HFFc6 (cell line): ENCODE measurements at regions not wholly inside any gene's neighbourhood (a gene's known extent, or its start where the extent isn't known, plus 50 kb on each side); places are given as distances from the start of the nearest gene placed in this dataset.

ENCODE experiments used
- DNase-seq: peaks from one replicate; pipeline ENCODE4 v3.0.0-alpha.2; 2018
- H3K27ac Mint-ChIP-seq: 2 replicates; pipeline ENCODE4 v1.8.0; 2020; ENCODE audit warnings: mild to moderate bottlenecking, mixed read lengths
- H3K27me3 Mint-ChIP-seq: 2 replicates; pipeline ENCODE4 v1.8.0; 2021; ENCODE audit warnings: mild to moderate bottlenecking, moderate library complexity, mixed read lengths; ENCODE audit not compliant: insufficient read depth
- H3K36me3 Mint-ChIP-seq: 2 replicates; pipeline ENCODE4 v1.8.0; 2021; ENCODE audit warnings: low read depth, mixed read lengths
- H3K4me1 Mint-ChIP-seq: 2 replicates; pipeline ENCODE4 v1.8.0; 2020; ENCODE audit warnings: low read depth, mixed read lengths
- H3K4me3 Mint-ChIP-seq: 2 replicates; pipeline ENCODE4 v1.8.0; 2020; ENCODE audit warnings: mild to moderate bottlenecking, moderate library complexity, mixed read lengths
- H3K9me3 Mint-ChIP-seq: 2 replicates; pipeline ENCODE4 v1.8.0; 2020; ENCODE audit warnings: mild to moderate bottlenecking, mixed read lengths
- TF ChIP-seq, protein P1 (sequence below): fragments of 200-600 bp; sonication (generic); IDR thresholded peaks from 2 replicates; pipeline ENCODE4 v1.5.0; 2021; ENCODE audit warnings: antibody characterized with exemption, mild to moderate bottlenecking

GRCh38 chr10:89869180-89869579 is 167.8 kb downstream of the KIF20B start:
- H3K9me3 Mint-ChIP-seq = no peaks in the 10 kb centered on the region
- H3K4me3 Mint-ChIP-seq = no peak overlapping the region
- H3K27me3 Mint-ChIP-seq = no peaks in the 10 kb centered on the region; the same call in 1 of the 2 replicates
- no peak for DNase-seq
- no peaks in the 10 kb centered on the region for H3K4me1 Mint-ChIP-seq
- TF ChIP-seq, protein P1, sequence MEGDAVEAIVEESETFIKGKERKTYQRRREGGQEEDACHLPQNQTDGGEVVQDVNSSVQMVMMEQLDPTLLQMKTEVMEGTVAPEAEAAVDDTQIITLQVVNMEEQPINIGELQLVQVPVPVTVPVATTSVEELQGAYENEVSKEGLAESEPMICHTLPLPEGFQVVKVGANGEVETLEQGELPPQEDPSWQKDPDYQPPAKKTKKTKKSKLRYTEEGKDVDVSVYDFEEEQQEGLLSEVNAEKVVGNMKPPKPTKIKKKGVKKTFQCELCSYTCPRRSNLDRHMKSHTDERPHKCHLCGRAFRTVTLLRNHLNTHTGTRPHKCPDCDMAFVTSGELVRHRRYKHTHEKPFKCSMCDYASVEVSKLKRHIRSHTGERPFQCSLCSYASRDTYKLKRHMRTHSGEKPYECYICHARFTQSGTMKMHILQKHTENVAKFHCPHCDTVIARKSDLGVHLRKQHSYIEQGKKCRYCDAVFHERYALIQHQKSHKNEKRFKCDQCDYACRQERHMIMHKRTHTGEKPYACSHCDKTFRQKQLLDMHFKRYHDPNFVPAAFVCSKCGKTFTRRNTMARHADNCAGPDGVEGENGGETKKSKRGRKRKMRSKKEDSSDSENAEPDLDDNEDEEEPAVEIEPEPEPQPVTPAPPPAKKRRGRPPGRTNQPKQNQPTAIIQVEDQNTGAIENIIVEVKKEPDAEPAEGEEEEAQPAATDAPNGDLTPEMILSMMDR = no peak
- H3K27ac Mint-ChIP-seq = no peak overlapping the region
- H3K36me3 Mint-ChIP-seq = no peaks in the 10 kb centered on the region

- Mint-ChIP-seq H3K27ac (no peak overlapping the region), H3K9me3 (no peaks in the 10 kb centered on the region), H3K27me3 (no peaks in the 10 kb centered on the region; the same call in 1 of the 2 replicates), H3K36me3 (no peaks in the 10 kb centered on the region), H3K4me1 (no peaks in the 10 kb centered on the region), H3K4me3 (no peak overlapping the region)
- DNase-seq = no peak
- TF ChIP-seq, protein P1 = no peak
Observed at GRCh38 chr10:89869592-89870156, 168.3 kb downstream of the KIF20B start.

DNA sequence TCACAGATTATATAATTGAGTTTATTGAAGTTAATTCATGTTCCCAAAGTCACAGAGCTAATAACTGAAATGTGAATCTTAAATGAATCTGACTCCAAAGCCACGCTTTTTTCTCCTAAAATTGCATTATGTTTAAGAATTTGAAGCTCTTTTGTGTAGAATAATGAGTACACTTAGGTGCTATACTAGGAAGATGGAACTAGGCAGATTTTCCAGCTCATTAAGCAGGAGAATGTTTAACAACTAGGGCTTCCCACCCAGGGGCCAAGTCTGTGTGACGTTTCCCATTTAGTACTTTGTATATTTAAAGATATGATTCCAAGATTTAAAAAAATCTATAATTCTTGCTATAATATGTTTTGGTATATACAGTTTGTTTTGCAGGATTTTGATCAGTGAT is 169.5 kb downstream of the KIF20B start:
- Mint-ChIP-seq H3K27ac (no peak overlapping the region), H3K27me3 (no peaks in the 10 kb centered on the region; the same call in 1 of the 2 replicates), H3K4me3 (no peak overlapping the region), H3K36me3 (no peaks in the 10 kb centered on the region), H3K4me1 (no peaks in the 10 kb centered on the region), H3K9me3 (no peaks in the 10 kb centered on the region)
- DNase-seq = no peak
- TF ChIP-seq, protein P1 = no peak

- H3K27ac Mint-ChIP-seq = no peak overlapping the region
- H3K4me1 Mint-ChIP-seq = no peaks in the 10 kb centered on the region
- no peak for DNase-seq
- no peak overlapping the region for H3K4me3 Mint-ChIP-seq
- H3K27me3 Mint-ChIP-seq = no peaks in the 10 kb centered on the region; the same call in 1 of the 2 replicates
- TF ChIP-seq, protein P1 = no peak
- H3K9me3 Mint-ChIP-seq = no peaks in the 10 kb centered on the region
- H3K36me3 Mint-ChIP-seq = no peaks in the 10 kb centered on the region
Observed at GRCh38 chr10:89873055-89873454, 171.7 kb downstream of the KIF20B start.

DNA sequence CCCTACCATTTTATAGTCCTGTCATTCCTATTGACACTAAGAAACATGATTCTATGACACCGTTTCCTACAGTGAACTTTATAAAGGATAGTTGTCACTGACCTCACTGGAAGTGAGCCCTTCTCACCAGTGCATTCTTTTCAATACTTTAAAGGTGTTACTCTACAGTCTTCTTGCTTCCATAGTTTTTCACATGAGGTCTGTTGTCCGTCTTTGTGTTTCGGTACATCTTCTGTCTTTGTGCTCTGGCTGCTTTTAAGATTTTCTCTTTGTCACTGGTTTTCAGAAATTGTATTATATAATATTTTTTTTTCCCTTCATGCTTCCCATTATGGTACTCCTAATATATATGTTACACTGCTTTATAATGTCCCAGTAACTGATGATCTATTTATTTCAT is 174.2 kb downstream of the KIF20B start:
- Mint-ChIP-seq H3K4me3 (no peak overlapping the region), H3K27ac (no peak overlapping the region), H3K9me3 (no peaks in the 10 kb centered on the region), H3K4me1 (no peaks in the 10 kb centered on the region), H3K27me3 (no peaks in the 10 kb centered on the region; the same call in 1 of the 2 replicates), H3K36me3 (no peaks in the 10 kb centered on the region)
- TF ChIP-seq, protein P1 = no peak
- DNase-seq = no peak

DNA sequence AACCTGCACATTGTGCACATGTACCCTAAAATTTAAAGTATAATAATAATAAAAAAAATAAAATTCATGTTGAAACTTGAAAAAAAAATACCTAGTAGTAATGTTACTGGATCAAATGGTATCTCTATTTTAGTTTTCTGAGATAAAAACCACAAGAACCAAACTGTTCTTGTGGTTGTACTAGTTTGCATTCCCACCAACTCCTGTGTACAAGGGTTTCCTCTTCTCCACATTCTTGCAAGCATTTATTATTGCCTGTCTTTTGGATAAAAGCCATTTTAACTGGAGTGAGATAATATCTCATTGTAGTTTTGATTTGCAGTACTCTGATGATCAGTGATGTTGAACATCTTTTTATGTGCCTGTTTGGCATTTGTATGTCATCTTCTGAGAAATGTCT is 177.7 kb downstream of the KIF20B start:
- Mint-ChIP-seq H3K4me1 (no peaks in the 10 kb centered on the region), H3K9me3 (no peaks in the 10 kb centered on the region), H3K4me3 (no peak overlapping the region)

More for the DNA sequence above, 177.7 kb downstream of the KIF20B start:
- H3K36me3 Mint-ChIP-seq = no peaks in the 10 kb centered on the region
- no peak overlapping the region for H3K27ac Mint-ChIP-seq
- no peaks in the 10 kb centered on the region for H3K27me3 Mint-ChIP-seq
- DNase-seq = no peak
- TF ChIP-seq, protein P1 = no peak
